MG63 (cell line): ENCODE measurements at regions not wholly inside any gene's neighbourhood (a gene's known extent, or its start where the extent isn't known, plus 50 kb on each side); places are given as distances from the start of the nearest gene placed in this dataset.

Experiments
- DNase-seq: peaks from one replicate; pipeline ENCODE4 v3.0.0-alpha.2; 2020
- H3K27me3 ChIP-seq: fragments of 250-450 bp; sonication (Bioruptor Pico); 2 replicates; pipeline ENCODE4 v1.5.1; 2020; ENCODE audit warnings: mild to moderate bottlenecking, moderate library complexity
- H3K36me3 ChIP-seq: fragments of 250-450 bp; sonication (Bioruptor Pico); 2 replicates; pipeline ENCODE4 v1.5.1; 2020; ENCODE audit warnings: mild to moderate bottlenecking, moderate library complexity
- H3K4me3 ChIP-seq: fragments of 250-450 bp; sonication (Bioruptor Pico); 2 replicates; pipeline ENCODE4 v1.5.1; 2020; ENCODE audit warnings: mild to moderate bottlenecking, moderate library complexity
- H3K9me3 ChIP-seq: fragments of 250-450 bp; sonication (Bioruptor Pico); 2 replicates; pipeline ENCODE4 v1.5.1; 2020; ENCODE audit warnings: mild to moderate bottlenecking, moderate library complexity

- peaks cover 12% of the 10 kb centered on the region for H3K9me3 ChIP-seq
Measured at GRCh38 chr9:14488421-14489190, 174.7 kb upstream of the NFIB start.

GRCh38 chr9:14487547-14488185 is 173.7 kb upstream of the NFIB start:
- DNase-seq: no peak
- H3K4me3 ChIP-seq: no peak overlapping the region
- no peaks in the 10 kb centered on the region for H3K36me3 ChIP-seq
- peaks cover 12% of the 10 kb centered on the region for H3K9me3 ChIP-seq
- H3K27me3 ChIP-seq: 0 out of 2 replicates have a peak, but pooled peaks cover under 1% of the 10 kb centered on the region

More at GRCh38 chr9:14488421-14489190, 174.7 kb upstream of the NFIB start:
- no peaks in the 10 kb centered on the region for H3K27me3 ChIP-seq
- no peak overlapping the region for H3K4me3 ChIP-seq
- H3K36me3 ChIP-seq: no peaks in the 10 kb centered on the region
- DNase-seq: no peak

- H3K9me3 ChIP-seq: peaks cover 10% of the 10 kb centered on the region
- no peak overlapping the region for H3K4me3 ChIP-seq
- no peaks in the 10 kb centered on the region for H3K36me3 ChIP-seq
- DNase-seq: peak; percentile 99
- 0 out of 2 replicates have a peak, but pooled peaks cover 2% of the 10 kb centered on the region for H3K27me3 ChIP-seq
Measured at GRCh38 chr9:14485366-14485765, 171.4 kb upstream of the NFIB start.

DNA sequence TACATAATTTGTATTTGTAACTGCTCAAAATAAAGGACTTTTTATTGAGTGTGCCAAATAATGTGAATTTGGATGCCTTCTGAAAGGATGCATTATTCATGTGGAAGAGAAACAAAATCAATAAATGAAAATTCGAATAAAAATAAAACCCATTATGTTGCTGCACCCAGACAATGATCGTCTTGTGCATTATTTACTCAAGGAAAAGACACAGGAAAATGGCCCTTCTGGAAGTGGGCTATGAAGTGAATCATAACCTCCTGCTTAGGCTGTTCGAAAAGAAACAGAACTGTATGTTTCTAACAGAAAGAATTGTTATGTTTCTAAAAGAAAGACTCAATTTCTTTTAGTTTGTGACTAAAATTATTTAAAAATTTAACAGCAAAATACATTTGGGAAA is 168.9 kb upstream of the NFIB start:
- no peaks in the 10 kb centered on the region for H3K36me3 ChIP-seq
- H3K4me3 ChIP-seq: no peak overlapping the region
- DNase-seq: no peak
- 0 out of 2 replicates have a peak, but pooled peaks cover 2% of the 10 kb centered on the region for H3K27me3 ChIP-seq
- H3K9me3 ChIP-seq: peaks cover 10% of the 10 kb centered on the region

- DNase-seq: no peak
- peaks cover 2% of the 10 kb centered on the region for H3K27me3 ChIP-seq
- H3K4me3 ChIP-seq: no peak overlapping the region
- peaks cover 10% of the 10 kb centered on the region for H3K9me3 ChIP-seq
- no peaks in the 10 kb centered on the region for H3K36me3 ChIP-seq
Measured at GRCh38 chr9:14480526-14480925, 166.6 kb upstream of the NFIB start.

DNA sequence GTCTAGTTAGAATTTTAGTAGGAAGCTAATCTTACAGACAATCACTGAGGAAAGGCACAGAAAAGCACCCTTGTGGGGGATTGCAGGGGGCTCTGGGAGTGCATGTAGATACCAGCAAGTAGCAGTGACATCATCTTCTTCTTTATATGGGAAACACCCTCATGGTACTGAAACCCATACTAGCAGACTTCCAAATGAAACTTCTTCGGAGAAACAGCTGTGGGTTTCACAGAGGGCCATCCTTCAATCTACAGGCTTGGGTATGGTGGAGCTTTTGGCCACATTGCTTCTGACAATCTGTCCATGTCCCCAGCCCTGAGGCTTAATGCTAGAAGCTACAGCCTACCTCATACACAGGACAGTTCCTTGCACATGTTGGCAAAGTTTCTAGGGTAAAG is 165.2 kb upstream of the NFIB start:
- no peaks in the 10 kb centered on the region for H3K36me3 ChIP-seq
- DNase-seq: no peak
- H3K9me3 ChIP-seq: no peaks in the 10 kb centered on the region
- peaks cover 6% of the 10 kb centered on the region for H3K27me3 ChIP-seq
- H3K4me3 ChIP-seq: no peak overlapping the region

DNA sequence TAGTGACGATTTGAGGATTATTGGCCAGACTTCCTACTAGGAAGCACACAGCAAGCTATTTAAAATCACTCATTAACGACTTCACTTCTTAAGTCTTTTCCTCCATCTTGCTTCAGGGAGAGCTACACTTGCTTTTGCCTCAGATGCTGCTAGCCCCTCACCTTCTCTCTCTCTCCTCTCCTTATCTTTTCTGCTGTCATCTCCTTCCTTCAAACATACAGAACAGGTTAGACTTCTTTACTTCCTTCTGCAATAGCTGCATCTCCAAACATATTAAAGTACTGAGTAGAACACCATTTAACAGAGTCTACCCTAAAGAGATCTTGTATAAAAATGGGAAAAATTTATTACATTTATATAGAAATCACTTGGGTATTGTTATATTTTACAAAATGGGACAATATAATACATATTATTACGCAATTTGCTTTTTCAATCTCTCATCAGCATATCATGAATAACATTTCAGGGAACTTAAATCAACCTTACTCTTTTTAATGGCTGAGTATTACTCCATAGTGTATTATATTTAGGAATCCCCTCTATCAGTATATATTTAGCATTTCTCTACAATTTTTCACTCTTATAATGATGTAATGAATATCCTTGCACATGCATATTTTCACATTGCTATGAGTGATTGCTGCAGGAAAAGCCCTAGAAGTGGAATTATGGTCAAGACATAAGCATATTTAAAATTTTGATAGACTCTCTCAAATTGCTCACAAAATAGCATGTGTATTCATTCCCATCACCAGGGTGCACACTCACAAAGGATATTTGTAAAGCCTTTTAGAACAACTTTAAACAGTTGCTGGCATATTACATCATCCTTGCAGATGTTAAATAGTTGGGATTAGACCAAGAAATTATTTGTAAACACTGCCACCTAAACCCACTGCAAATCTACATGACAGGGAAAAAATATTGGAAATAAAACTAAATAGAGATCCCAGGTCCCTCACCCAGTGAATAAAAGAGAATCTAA is 164.5 kb upstream of the NFIB start:
- no peak for DNase-seq
- peaks cover 7% of the 10 kb centered on the region for H3K27me3 ChIP-seq
- H3K4me3 ChIP-seq: no peak overlapping the region
- no peaks in the 10 kb centered on the region for H3K36me3 ChIP-seq
- no peaks in the 10 kb centered on the region for H3K9me3 ChIP-seq

DNA sequence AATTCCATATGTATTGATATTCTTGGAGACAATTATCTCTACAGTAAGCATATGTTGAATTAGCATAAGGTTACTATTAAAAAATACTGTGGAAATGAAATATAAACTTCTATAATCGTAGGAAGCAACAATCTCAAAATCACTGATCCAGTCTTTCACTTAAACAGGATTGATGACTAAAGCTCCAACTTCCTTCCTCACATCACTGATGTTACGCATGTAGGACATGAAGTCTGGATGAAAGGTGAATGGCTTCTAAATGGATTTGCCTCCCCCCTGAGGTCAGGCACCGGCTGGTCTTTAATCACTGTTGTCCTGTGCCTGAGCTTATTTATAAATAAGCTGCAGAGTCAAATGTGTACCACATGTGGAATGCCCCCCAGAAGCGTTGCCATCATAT is 157.1 kb upstream of the NFIB start:
- Histone ChIP-seq H3K27me3 (peaks cover 57% of the 10 kb centered on the region), H3K36me3 (no peaks in the 10 kb centered on the region), H3K4me3 (no peak overlapping the region), H3K9me3 (no peaks in the 10 kb centered on the region)
- DNase-seq: no peak

- DNase-seq: no peak
- H3K9me3 ChIP-seq: no peaks in the 10 kb centered on the region
- H3K4me3 ChIP-seq: no peak overlapping the region
- peaks cover 46% of the 10 kb centered on the region for H3K27me3 ChIP-seq
- no peaks in the 10 kb centered on the region for H3K36me3 ChIP-seq
Measured at GRCh38 chr9:14467675-14468374, 153.9 kb upstream of the NFIB start.

- Histone ChIP-seq H3K27me3 (peaks cover 43% of the 10 kb centered on the region), H3K4me3 (no peak overlapping the region), H3K36me3 (no peaks in the 10 kb centered on the region), H3K9me3 (no peaks in the 10 kb centered on the region)
- DNase-seq: no peak
Measured at GRCh38 chr9:14466828-14467227, 152.9 kb upstream of the NFIB start.

DNA sequence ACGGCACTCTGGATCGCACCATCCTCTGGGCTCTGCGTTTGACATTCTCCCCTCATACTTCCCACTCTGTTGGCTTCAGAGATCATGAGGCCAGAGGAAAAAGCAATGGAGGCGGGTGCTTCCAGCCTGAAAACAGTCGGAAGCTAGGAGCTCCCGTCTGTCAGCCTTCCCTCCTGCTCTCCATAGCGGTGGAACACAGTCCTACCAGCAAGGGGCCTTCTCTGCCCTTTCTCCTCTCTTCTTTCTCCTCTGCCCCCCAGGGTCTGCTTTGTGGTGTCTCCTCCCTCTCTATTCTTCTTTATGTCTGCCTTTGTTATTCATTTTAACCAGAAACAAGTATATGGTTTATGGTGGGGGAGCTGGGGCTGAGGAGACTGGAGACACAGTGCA is 152.5 kb upstream of the NFIB start:
- no peak overlapping the region for H3K4me3 ChIP-seq
- no peak for DNase-seq
- H3K36me3 ChIP-seq: no peaks in the 10 kb centered on the region
- H3K27me3 ChIP-seq: peaks cover 43% of the 10 kb centered on the region
- H3K9me3 ChIP-seq: no peaks in the 10 kb centered on the region

DNA sequence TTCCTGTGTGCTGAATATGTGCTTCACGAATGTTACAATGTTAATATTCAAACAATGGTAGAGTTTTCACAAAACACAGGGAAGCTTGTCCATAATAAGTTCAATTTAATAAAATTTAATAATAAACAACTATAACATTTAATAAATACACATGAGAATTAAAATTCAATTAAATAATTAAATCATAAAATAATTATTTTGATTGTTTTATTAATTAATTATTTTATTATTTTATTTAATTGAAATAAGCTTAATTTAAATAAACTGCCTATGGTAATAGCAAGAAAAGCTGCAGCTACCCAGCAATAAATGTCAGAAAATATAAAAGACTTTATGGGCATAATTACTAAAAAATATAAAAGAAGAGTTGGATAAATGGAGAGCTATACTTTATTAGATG is 149.0 kb upstream of the NFIB start:
- H3K27me3 ChIP-seq: peaks cover 10% of the 10 kb centered on the region
- DNase-seq: no peak
- H3K9me3 ChIP-seq: peaks cover 8% of the 10 kb centered on the region
- H3K36me3 ChIP-seq: no peaks in the 10 kb centered on the region
- H3K4me3 ChIP-seq: no peak overlapping the region

GRCh38 chr9:14455243-14455642 is 141.3 kb upstream of the NFIB start:
- H3K9me3 ChIP-seq: peaks cover 8% of the 10 kb centered on the region
- no peak for DNase-seq
- H3K36me3 ChIP-seq: no peaks in the 10 kb centered on the region
- no peak overlapping the region for H3K4me3 ChIP-seq
- H3K27me3 ChIP-seq: peaks cover 56% of the 10 kb centered on the region

DNA sequence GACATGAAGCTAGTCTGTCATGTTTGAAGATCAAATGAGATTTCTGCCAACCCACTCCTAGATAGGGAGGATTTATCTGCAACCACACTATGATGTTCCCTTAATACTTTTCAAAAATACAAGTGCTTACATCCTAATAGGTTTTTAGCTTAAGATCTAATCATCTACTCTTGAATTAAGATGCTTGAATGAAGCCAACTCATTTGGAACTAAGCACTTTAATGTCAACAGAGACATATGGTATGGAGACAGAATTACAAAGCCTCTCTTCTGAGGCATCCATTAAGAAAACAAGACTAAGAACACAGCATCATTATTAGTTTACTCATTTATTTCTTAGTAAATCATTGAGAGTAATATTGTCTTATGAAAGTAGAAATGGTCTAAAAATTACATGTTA is 139.3 kb upstream of the NFIB start:
- Histone ChIP-seq H3K4me3 (no peak overlapping the region), H3K36me3 (no peaks in the 10 kb centered on the region), H3K9me3 (peaks cover 2% of the 10 kb centered on the region), H3K27me3 (peaks cover 69% of the 10 kb centered on the region)
- no peak for DNase-seq

- peaks cover 9% of the 10 kb centered on the region for H3K9me3 ChIP-seq
- no peaks in the 10 kb centered on the region for H3K36me3 ChIP-seq
- no peak for DNase-seq
- H3K4me3 ChIP-seq: no peak overlapping the region
- peaks cover 77% of the 10 kb centered on the region for H3K27me3 ChIP-seq
Measured at GRCh38 chr9:14452539-14452938, 138.6 kb upstream of the NFIB start.

DNA sequence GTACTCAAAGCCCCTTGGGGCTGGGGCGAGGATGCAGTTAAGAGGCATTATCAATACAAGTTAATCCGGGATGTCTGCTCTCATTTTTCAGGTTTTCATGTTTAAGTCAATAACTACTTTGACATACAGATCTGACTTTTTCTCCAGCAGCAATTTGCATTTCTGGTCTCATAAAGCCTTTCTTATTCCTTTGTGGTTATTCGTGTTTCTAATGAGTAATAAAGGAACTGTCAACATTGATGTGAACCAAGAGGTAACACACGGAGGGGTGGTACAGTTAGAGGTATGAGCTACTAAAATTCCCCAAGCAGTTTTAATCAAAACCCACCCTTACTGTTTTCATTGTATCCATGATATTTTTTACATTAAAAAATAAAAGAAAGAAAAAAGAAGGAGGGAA is 138.0 kb upstream of the NFIB start:
- H3K4me3 ChIP-seq: no peak overlapping the region
- H3K9me3 ChIP-seq: peaks cover 14% of the 10 kb centered on the region
- no peaks in the 10 kb centered on the region for H3K36me3 ChIP-seq
- peaks cover 79% of the 10 kb centered on the region for H3K27me3 ChIP-seq
- no peak for DNase-seq
